CD14-positive monocyte (primary cell): ENCODE measurements at regions not wholly inside any gene's neighbourhood (a gene's known extent, or its start where the extent isn't known, plus 50 kb on each side); places are given as distances from the start of the nearest gene placed in this dataset.

Source experiments
- DNase-seq, 3 donors: peaks; one replicate each; pipeline ENCODE4 v3.0.0-alpha.2; 2011 to 2022
- H2AFZ ChIP-seq: 2 replicates; pipeline ENCODE4 v1.6.0; 2012; ENCODE audit warnings: mild to moderate bottlenecking, low read depth, low read length, inconsistent platforms; ENCODE audit not compliant: insufficient read depth, poor library complexity, severe bottlenecking
- H3K27ac ChIP-seq, 2 donors: 1 replicate in 1 of 2; 2 replicates in 1 of 2; pipeline ENCODE4 v1.5.1; 2012 to 2013; ENCODE audit warnings: low read length in 2 of 2, control low read depth in 1 of 2, inconsistent platforms in 1 of 2, low read depth in 1 of 2, mild to moderate bottlenecking in 1 of 2
- H3K27me3 ChIP-seq, 2 donors: one replicate each; pipeline versions ENCODE4 v1.6.0 to v1.6.1; 2011 to 2013; ENCODE audit warnings: low read length in 2 of 2; ENCODE audit not compliant: control insufficient read depth in 2 of 2, insufficient read depth in 2 of 2
- H3K36me3 ChIP-seq, 2 donors: replicated peaks in 1 of 2; 1 replicate in 1 of 2; 2 replicates in 1 of 2; pipeline versions ENCODE4 v1.5.1 to v1.6.1; 2012 to 2013; ENCODE audit warnings: low read length in 2 of 2, control low read depth in 1 of 2, inconsistent platforms in 1 of 2, mild to moderate bottlenecking in 1 of 2; ENCODE audit not compliant: insufficient read depth in 2 of 2, control insufficient read depth in 1 of 2
- H3K4me1 ChIP-seq, 2 donors: 1 replicate in 1 of 2; 2 replicates in 1 of 2; pipeline versions ENCODE4 v1.5.1 to v1.6.1; 2012 to 2013; ENCODE audit warnings: low read length in 2 of 2, control low read depth in 1 of 2, inconsistent platforms in 1 of 2, mild to moderate bottlenecking in 1 of 2, moderate library complexity in 1 of 2; ENCODE audit not compliant: insufficient read depth in 2 of 2, control insufficient read depth in 1 of 2
- H3K4me2 ChIP-seq: replicated peaks from 2 replicates; pipeline ENCODE3; 2012; ENCODE audit warnings: low read length, moderate library complexity, mild to moderate bottlenecking; ENCODE audit not compliant: poor library complexity, severe bottlenecking; ENCODE audit errors: extremely low read depth
- H3K4me3 ChIP-seq, 3 experiments: fragments of 200-600 bp in 1 of 3; sonication (generic) in 1 of 3; replicated peaks in 1 of 3; 1 replicate in 2 of 3; 2 replicates in 1 of 3; pipeline ENCODE4 v1.5.1; 2011 to 2013; ENCODE audit warnings: low read length in 3 of 3, mild to moderate bottlenecking in 3 of 3, control low read depth in 2 of 3, low read depth in 2 of 3, inconsistent platforms in 1 of 3, moderate library complexity in 1 of 3
- H3K79me2 ChIP-seq: 2 replicates; pipeline ENCODE4 v1.6.0; 2012; ENCODE audit warnings: mild to moderate bottlenecking, control low read depth, inconsistent platforms, low read length, moderate library complexity; ENCODE audit not compliant: insufficient read depth
- H3K9ac ChIP-seq: 2 replicates; pipeline ENCODE4 v1.6.0; 2017; ENCODE audit warnings: low read length, mild to moderate bottlenecking; ENCODE audit not compliant: insufficient read depth, poor library complexity, severe bottlenecking
- H3K9me3 ChIP-seq, 2 donors: replicated peaks in 1 of 2; 1 replicate in 1 of 2; 2 replicates in 1 of 2; pipeline versions ENCODE4 v1.5.1 to v1.6.1; 2012 to 2013; ENCODE audit warnings: low read length in 2 of 2, control low read depth in 1 of 2; ENCODE audit not compliant: control insufficient read depth in 1 of 2, insufficient read depth in 1 of 2
- H4K20me1 ChIP-seq: 2 replicates; pipeline ENCODE4 v1.6.0; 2012; ENCODE audit warnings: mild to moderate bottlenecking, low read length, control low read depth, moderate library complexity; ENCODE audit not compliant: insufficient read depth
- H3K27ac Mint-ChIP-seq, 7 donors: one replicate each; pipeline ENCODE4 v1.8.0; 2020; ENCODE audit warnings: mild to moderate bottlenecking in 7 of 7, mixed read lengths in 7 of 7, moderate library complexity in 6 of 7, inconsistent platforms in 2 of 7
- H3K27me3 Mint-ChIP-seq, 3 donors: one replicate each; pipeline ENCODE4 v1.8.0; 2021 to 2022; ENCODE audit warnings: low read depth in 3 of 3, mild to moderate bottlenecking in 3 of 3, mixed read lengths in 3 of 3, moderate library complexity in 3 of 3, inconsistent platforms in 1 of 3
- H3K36me3 Mint-ChIP-seq, 2 donors: one replicate each; pipeline ENCODE4 v1.8.0; 2020; ENCODE audit warnings: mixed read lengths in 2 of 2, inconsistent platforms in 1 of 2, mild to moderate bottlenecking in 1 of 2
- H3K4me1 Mint-ChIP-seq: one replicate; pipeline ENCODE4 v1.8.0; 2020; ENCODE audit warnings: mild to moderate bottlenecking, mixed read lengths
- H3K4me3 Mint-ChIP-seq, 2 donors: one replicate each; pipeline ENCODE4 v1.8.0; 2020; ENCODE audit warnings: mild to moderate bottlenecking in 2 of 2, mixed read lengths in 2 of 2, moderate library complexity in 1 of 2
- H3K9me3 Mint-ChIP-seq, 7 donors: one replicate each; pipeline ENCODE4 v1.8.0; 2020 to 2022; ENCODE audit warnings: mixed read lengths in 7 of 7, mild to moderate bottlenecking in 6 of 7, moderate library complexity in 6 of 7, inconsistent platforms in 2 of 7
- WGBS: methylation state at CpG from one replicate; pipeline ENCODE4 v1.1.5; 2013; ENCODE audit warnings: missing lambda C conversion rate; ENCODE audit not compliant: insufficient coverage; 5-methylcytosine and 5-hydroxymethylcytosine counted together
- intact Hi-C, 2 donors: fragments of 100-400 bp; cut with micrococcal nuclease; formaldehyde crosslinking; loops; one replicate each; pipeline versions ENCODE4 v1.15.0 to v1.15.1; 2023
- TF ChIP-seq, protein P1 (sequence below): fragments of 200-600 bp; IDR thresholded peaks from one replicate; pipeline ENCODE4 v1.8.0; 2022; ENCODE audit warnings: antibody characterized with exemption, mild to moderate bottlenecking

DNA sequence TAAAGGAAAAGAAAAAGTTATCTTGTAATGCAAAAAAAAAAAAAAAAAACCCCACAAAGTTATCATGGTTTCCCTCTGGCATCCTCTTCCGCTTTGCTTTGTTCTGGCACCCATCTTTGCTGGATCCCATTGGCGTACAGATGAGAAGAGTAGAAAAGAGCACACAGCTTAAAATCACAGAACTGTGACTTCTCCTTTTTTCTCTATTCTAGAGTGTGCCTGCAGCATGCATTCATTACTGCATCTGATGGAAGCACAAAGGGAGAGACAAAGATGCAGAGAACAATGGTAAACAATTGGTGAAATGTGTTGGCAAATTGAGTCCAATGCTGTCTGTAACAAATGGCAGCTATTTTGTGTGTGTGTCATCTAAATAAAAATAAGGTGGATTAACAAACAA is 440.8 kb upstream of the PIK3R1 start:
- peaks cover 0 to 6% (median 4%) of the 10 kb centered on the region in 7 donors for H3K9me3 Mint-ChIP-seq
- H3K27me3 Mint-ChIP-seq, result peaks cover 0 to 1% (median 0%) of the 10 kb centered on the region in 3 donors
- no CpG with 5 or more reads among the region's 2 CpGs for WGBS
- Histone ChIP-seq H2AFZ (no peak overlapping the region), H3K36me3 (no peaks in the 10 kb centered on the region), H3K79me2 (no peaks in the 10 kb centered on the region), H3K27me3 (no peaks in the 10 kb centered on the region), H3K9me3 (no peaks in the 10 kb centered on the region), H3K9ac (no peak overlapping the region), H3K27ac (no peak overlapping the region), H3K4me3 (no peak overlapping the region), H3K4me2 (no peak overlapping the region), H4K20me1 (no peaks in the 10 kb centered on the region), H3K4me1 (peaks cover 5 to 6% of the 10 kb centered on the region in 2 donors)
- no peaks in the 10 kb centered on the region for H3K36me3 Mint-ChIP-seq
- TF ChIP-seq, protein P1, sequence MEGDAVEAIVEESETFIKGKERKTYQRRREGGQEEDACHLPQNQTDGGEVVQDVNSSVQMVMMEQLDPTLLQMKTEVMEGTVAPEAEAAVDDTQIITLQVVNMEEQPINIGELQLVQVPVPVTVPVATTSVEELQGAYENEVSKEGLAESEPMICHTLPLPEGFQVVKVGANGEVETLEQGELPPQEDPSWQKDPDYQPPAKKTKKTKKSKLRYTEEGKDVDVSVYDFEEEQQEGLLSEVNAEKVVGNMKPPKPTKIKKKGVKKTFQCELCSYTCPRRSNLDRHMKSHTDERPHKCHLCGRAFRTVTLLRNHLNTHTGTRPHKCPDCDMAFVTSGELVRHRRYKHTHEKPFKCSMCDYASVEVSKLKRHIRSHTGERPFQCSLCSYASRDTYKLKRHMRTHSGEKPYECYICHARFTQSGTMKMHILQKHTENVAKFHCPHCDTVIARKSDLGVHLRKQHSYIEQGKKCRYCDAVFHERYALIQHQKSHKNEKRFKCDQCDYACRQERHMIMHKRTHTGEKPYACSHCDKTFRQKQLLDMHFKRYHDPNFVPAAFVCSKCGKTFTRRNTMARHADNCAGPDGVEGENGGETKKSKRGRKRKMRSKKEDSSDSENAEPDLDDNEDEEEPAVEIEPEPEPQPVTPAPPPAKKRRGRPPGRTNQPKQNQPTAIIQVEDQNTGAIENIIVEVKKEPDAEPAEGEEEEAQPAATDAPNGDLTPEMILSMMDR, result no peak
- no peak overlapping the region for H3K27ac Mint-ChIP-seq
- no peak overlapping the region for H3K4me3 Mint-ChIP-seq
- intact Hi-C loops, result no loop called here
- H3K4me1 Mint-ChIP-seq, result peaks cover 10% of the 10 kb centered on the region
- no peak for DNase-seq

DNA sequence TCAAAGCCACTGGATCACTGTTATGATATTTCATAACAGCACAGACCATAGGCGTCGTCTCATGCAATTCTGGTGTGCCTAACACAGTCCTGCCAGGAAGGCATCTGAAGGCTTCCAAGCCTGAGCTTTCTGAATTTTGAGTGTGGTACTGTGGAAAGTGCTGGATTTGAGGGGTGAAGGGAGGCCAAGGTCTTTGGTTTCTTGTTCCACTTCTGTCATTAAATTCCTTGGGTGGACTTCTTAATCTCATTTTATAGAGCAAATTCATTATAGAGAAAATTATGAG is 441.3 kb upstream of the PIK3R1 start:
- H3K36me3 ChIP-seq, result no peaks in the 10 kb centered on the region
- H3K36me3 Mint-ChIP-seq, result no peaks in the 10 kb centered on the region
- H3K4me2 ChIP-seq, result no peak overlapping the region
- H4K20me1 ChIP-seq, result no peaks in the 10 kb centered on the region
- peaks cover 5 to 6% of the 10 kb centered on the region in 2 donors for H3K4me1 ChIP-seq
- peaks cover 0 to 1% (median 0%) of the 10 kb centered on the region in 3 donors for H3K27me3 Mint-ChIP-seq
- WGBS, result no CpG with 5 or more reads among the region's 2 CpGs
- no peak overlapping the region for H3K27ac ChIP-seq
- H2AFZ ChIP-seq, result no peak overlapping the region
- peaks cover 0 to 5% (median 3%) of the 10 kb centered on the region in 7 donors for H3K9me3 Mint-ChIP-seq
- H3K9ac ChIP-seq, result no peak overlapping the region
- H3K4me3 ChIP-seq, result no peak overlapping the region
- no peaks in the 10 kb centered on the region for H3K9me3 ChIP-seq
- no peaks in the 10 kb centered on the region for H3K79me2 ChIP-seq
- H3K27me3 ChIP-seq, result no peaks in the 10 kb centered on the region
- TF ChIP-seq, protein P1, result no peak
- DNase-seq, result no peak
- H3K4me3 Mint-ChIP-seq, result no peak overlapping the region
- intact Hi-C loops, result no loop called here
- peaks cover 10% of the 10 kb centered on the region for H3K4me1 Mint-ChIP-seq
- H3K27ac Mint-ChIP-seq, result no peak overlapping the region
